Neural cell (in vitro differentiated cells): ENCODE measurements at regions not wholly inside any gene's neighbourhood (a gene's known extent, or its start where the extent isn't known, plus 50 kb on each side); places are given as distances from the start of the nearest gene placed in this dataset.

Experiments used
- H2AFZ ChIP-seq: fragments of 200-600, 300-800 bp; sonication (generic), shearing (Covaris generic); 2 replicates; pipeline ENCODE4 v1.6.0; 2014; ENCODE audit warnings: low read depth, mild to moderate bottlenecking, antibody characterized with exemption, low read length, moderate library complexity
- H3F3A ChIP-seq: fragments of 200-600 bp; shearing (Covaris generic); 2 replicates; pipeline ENCODE4 v1.6.1; 2016; ENCODE audit warnings: mild to moderate bottlenecking, moderate library complexity, mixed read lengths, antibody characterized with exemption, low read length; ENCODE audit not compliant: insufficient read depth, poor library complexity, severe bottlenecking
- H3K27ac ChIP-seq: fragments of 200-600, 300-800 bp; sonication (generic), shearing (Covaris generic); 2 replicates; pipeline ENCODE4 v1.5.1; 2014; ENCODE audit warnings: mild to moderate bottlenecking, low read length, moderate library complexity
- H3K27me3 ChIP-seq: fragments of 300-800, 200-600 bp; sonication (generic), shearing (Covaris generic); 2 replicates; pipeline ENCODE4 v1.6.0; 2014; ENCODE audit warnings: mild to moderate bottlenecking, low read depth, low read length, moderate library complexity; ENCODE audit not compliant: insufficient read depth
- H3K36me3 ChIP-seq: fragments of 300-800, 200-600 bp; sonication (generic), shearing (Covaris generic); 2 replicates; pipeline ENCODE4 v1.5.1; 2014; ENCODE audit warnings: mild to moderate bottlenecking, antibody characterized with exemption, low read length, moderate library complexity; ENCODE audit not compliant: insufficient read depth
- H3K4me2 ChIP-seq: fragments of 300-800, 200-600 bp; sonication (generic), shearing (Covaris generic); 2 replicates; pipeline ENCODE4 v1.6.0; 2014; ENCODE audit warnings: mild to moderate bottlenecking, low read length
- H3K4me3 ChIP-seq: fragments of 300-800, 200-600 bp; sonication (generic), shearing (Covaris generic); 2 replicates; pipeline ENCODE4 v1.5.1; 2014; ENCODE audit warnings: mild to moderate bottlenecking, low read length, moderate library complexity
- H3K79me2 ChIP-seq: fragments of 200-600 bp; shearing (Covaris generic); replicated peaks from 2 replicates; pipeline ENCODE4 v1.6.0; 2014; ENCODE audit warnings: mild to moderate bottlenecking, low read length, moderate library complexity; ENCODE audit not compliant: insufficient read depth
- H3K9ac ChIP-seq: fragments of 300-800, 200-600 bp; sonication (generic), shearing (Covaris generic); 2 replicates; pipeline ENCODE4 v1.6.1; 2016; ENCODE audit warnings: mild to moderate bottlenecking, low read length, mixed read lengths
- H3K9me2 ChIP-seq: fragments of 200-600 bp; shearing (Covaris generic); 2 replicates; pipeline ENCODE4 v1.6.1; 2016; ENCODE audit warnings: mild to moderate bottlenecking, low read length, mixed read lengths; ENCODE audit not compliant: insufficient read depth
- H3K9me3 ChIP-seq: fragments of 200-600, 300-800 bp; sonication (generic), shearing (Covaris generic); 2 replicates; pipeline ENCODE4 v1.6.1; 2016; ENCODE audit warnings: mild to moderate bottlenecking, mixed run types, low read length, moderate library complexity, mixed read lengths
- H4K20me1 ChIP-seq: fragments of 200-600 bp; shearing (Covaris generic); 2 replicates; pipeline ENCODE4 v1.6.1; 2016; ENCODE audit warnings: mild to moderate bottlenecking, mixed run types; ENCODE audit not compliant: insufficient read depth
- CTCF ChIP-seq: fragments of 450-650 bp; IDR thresholded peaks from 2 replicates; pipeline ENCODE4 v1.5.1; 2014; ENCODE audit warnings: antibody characterized with exemption, mild to moderate bottlenecking, moderate library complexity; ENCODE audit not compliant: poor library complexity, severe bottlenecking
- EP300 ChIP-seq: fragments of 450-650 bp; conservative IDR thresholded peaks from 2 replicates; pipeline ENCODE4 v1.6.1; 2014; ENCODE audit warnings: antibody characterized with exemption, mild to moderate bottlenecking, moderate library complexity; ENCODE audit not compliant: poor library complexity, severe bottlenecking
- EZH2 ChIP-seq: fragments of 200-600, 300-800 bp; shearing (Covaris generic), sonication (generic); IDR thresholded peaks from 2 replicates; pipeline ENCODE4 v1.6.1; 2014; ENCODE audit warnings: antibody characterized with exemption, low read length, borderline replicate concordance, mild to moderate bottlenecking; ENCODE audit not compliant: insufficient read depth, poor library complexity, severe bottlenecking
- MXI1 ChIP-seq: fragments of 450-650 bp; conservative IDR thresholded peaks from 2 replicates; pipeline ENCODE4 v1.6.1; 2014; ENCODE audit warnings: antibody characterized with exemption, mild to moderate bottlenecking; ENCODE audit not compliant: poor library complexity, severe bottlenecking
- POLR2AphosphoS5 ChIP-seq: IDR thresholded peaks from 2 replicates; pipeline ENCODE4 v1.6.1; 2012
- RAD21 ChIP-seq: fragments of 450-650 bp; conservative IDR thresholded peaks from 2 replicates; pipeline ENCODE4 v1.6.1; 2014; ENCODE audit warnings: antibody characterized with exemption, mild to moderate bottlenecking, moderate library complexity
- SMC3 ChIP-seq: fragments of 450-650 bp; conservative IDR thresholded peaks from 2 replicates; pipeline ENCODE4 v1.6.1; 2014; ENCODE audit warnings: antibody characterized with exemption, mild to moderate bottlenecking, moderate library complexity; ENCODE audit not compliant: poor library complexity
- TAF1 ChIP-seq: IDR thresholded peaks from 2 replicates; pipeline ENCODE4 v1.6.1; 2012; ENCODE audit warnings: low read depth
- TF ChIP-seq, protein P1 (sequence below): IDR thresholded peaks from 2 replicates; pipeline ENCODE4 v1.6.1; 2012; ENCODE audit warnings: borderline replicate concordance

- no peaks in the 10 kb centered on the region for H3K9me2 ChIP-seq
- no peak overlapping the region for H3K4me2 ChIP-seq
- H2AFZ ChIP-seq: no peak overlapping the region
- no peak overlapping the region for H3K9ac ChIP-seq
- no peaks in the 10 kb centered on the region for H3F3A ChIP-seq
- H3K9me3 ChIP-seq: no peaks in the 10 kb centered on the region
- no peak overlapping the region for H3K27ac ChIP-seq
- no peaks in the 10 kb centered on the region for H3K27me3 ChIP-seq
- no peak overlapping the region for H3K4me3 ChIP-seq
- H3K79me2 ChIP-seq: no peaks in the 10 kb centered on the region
- H4K20me1 ChIP-seq: no peaks in the 10 kb centered on the region
- H3K36me3 ChIP-seq: no peaks in the 10 kb centered on the region
- TF ChIP-seq TAF1: no peak
- TF ChIP-seq CTCF: no peak
- no peak for TF ChIP-seq EZH2
- no peak for TF ChIP-seq EP300
- TF ChIP-seq, protein P1, sequence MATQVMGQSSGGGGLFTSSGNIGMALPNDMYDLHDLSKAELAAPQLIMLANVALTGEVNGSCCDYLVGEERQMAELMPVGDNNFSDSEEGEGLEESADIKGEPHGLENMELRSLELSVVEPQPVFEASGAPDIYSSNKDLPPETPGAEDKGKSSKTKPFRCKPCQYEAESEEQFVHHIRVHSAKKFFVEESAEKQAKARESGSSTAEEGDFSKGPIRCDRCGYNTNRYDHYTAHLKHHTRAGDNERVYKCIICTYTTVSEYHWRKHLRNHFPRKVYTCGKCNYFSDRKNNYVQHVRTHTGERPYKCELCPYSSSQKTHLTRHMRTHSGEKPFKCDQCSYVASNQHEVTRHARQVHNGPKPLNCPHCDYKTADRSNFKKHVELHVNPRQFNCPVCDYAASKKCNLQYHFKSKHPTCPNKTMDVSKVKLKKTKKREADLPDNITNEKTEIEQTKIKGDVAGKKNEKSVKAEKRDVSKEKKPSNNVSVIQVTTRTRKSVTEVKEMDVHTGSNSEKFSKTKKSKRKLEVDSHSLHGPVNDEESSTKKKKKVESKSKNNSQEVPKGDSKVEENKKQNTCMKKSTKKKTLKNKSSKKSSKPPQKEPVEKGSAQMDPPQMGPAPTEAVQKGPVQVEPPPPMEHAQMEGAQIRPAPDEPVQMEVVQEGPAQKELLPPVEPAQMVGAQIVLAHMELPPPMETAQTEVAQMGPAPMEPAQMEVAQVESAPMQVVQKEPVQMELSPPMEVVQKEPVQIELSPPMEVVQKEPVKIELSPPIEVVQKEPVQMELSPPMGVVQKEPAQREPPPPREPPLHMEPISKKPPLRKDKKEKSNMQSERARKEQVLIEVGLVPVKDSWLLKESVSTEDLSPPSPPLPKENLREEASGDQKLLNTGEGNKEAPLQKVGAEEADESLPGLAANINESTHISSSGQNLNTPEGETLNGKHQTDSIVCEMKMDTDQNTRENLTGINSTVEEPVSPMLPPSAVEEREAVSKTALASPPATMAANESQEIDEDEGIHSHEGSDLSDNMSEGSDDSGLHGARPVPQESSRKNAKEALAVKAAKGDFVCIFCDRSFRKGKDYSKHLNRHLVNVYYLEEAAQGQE: no peak
- TF ChIP-seq POLR2AphosphoS5: no peak
- no peak for TF ChIP-seq RAD21
- TF ChIP-seq MXI1: no peak
- TF ChIP-seq SMC3: no peak
These were observed 575.8 kb upstream of the KLF12 start for GRCh38 chr13:74710006-74710405.

DNA sequence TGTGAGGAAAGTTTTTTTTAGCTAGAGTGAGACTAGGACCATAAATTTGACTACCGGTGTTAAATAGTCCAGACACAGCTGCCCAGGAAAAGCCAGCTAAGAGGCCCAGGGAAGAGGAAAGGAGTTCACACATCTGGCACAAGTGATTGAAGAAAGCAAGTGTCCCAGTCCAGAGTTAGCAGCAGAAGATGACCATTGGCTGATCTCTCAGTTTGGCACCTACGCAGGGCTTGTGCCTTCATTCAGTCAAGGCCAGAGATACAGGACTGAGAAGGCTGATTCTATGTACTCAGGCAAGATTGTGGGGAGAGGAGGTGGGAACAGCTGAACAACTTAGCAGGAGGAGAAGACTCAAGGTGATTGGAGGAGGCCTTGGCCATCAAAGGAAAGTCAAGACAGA, 575.0 kb upstream of the KLF12 start:
- Histone ChIP-seq H3K9ac (no peak overlapping the region), H3K4me3 (no peak overlapping the region)
- TF ChIP-seq SMC3 (no peak), RAD21 (no peak), CTCF (no peak), MXI1 (no peak), POLR2AphosphoS5 (no peak), EZH2 (no peak), TAF1 (no peak), EP300 (no peak)
- TF ChIP-seq, protein P1: no peak

More for the DNA sequence above, 575.0 kb upstream of the KLF12 start:
- no peaks in the 10 kb centered on the region for H3K9me3 ChIP-seq
- no peaks in the 10 kb centered on the region for H3K79me2 ChIP-seq
- no peaks in the 10 kb centered on the region for H3K27me3 ChIP-seq
- H4K20me1 ChIP-seq: no peaks in the 10 kb centered on the region
- no peak overlapping the region for H3K27ac ChIP-seq
- H3K36me3 ChIP-seq: no peaks in the 10 kb centered on the region
- H2AFZ ChIP-seq: no peak overlapping the region
- H3F3A ChIP-seq: no peaks in the 10 kb centered on the region
- no peak overlapping the region for H3K4me2 ChIP-seq
- no peaks in the 10 kb centered on the region for H3K9me2 ChIP-seq
